ENCODE measurements at regions not wholly inside any gene's neighbourhood (a gene's known extent, or its start where the extent isn't known, plus 50 kb on each side); places are given as distances from the start of the nearest gene placed in this dataset.

DNA sequence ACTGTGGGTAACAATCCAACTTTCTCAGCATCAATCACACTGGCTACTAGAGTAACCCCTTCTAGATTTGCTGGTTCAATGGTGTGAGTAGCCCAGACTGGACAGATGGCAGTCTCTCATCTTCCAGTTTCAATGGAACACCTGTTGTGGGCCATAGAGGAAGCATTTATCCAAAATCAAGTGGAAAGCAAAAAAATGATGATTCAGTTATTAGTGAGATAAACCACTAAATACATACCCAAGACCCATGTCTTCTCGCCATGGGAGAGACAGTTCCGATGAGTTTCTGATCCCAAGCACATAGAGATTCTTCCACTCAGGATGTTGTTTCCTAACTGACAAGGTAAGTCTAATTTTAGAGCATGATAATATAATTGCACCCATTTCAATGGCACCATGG, 194.0 kb downstream of the IRS1 start:
- ChIA-PET POLR2A (no interaction called here), CTCF (no interaction called here)
- TF ChIP-seq, protein P1, sequence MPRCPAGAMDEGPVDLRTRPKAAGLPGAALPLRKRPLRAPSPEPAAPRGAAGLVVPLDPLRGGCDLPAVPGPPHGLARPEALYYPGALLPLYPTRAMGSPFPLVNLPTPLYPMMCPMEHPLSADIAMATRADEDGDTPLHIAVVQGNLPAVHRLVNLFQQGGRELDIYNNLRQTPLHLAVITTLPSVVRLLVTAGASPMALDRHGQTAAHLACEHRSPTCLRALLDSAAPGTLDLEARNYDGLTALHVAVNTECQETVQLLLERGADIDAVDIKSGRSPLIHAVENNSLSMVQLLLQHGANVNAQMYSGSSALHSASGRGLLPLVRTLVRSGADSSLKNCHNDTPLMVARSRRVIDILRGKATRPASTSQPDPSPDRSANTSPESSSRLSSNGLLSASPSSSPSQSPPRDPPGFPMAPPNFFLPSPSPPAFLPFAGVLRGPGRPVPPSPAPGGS (IDR thresholded peaks at IDR 0.05): no peak
- peak; percentile 30 for TF ChIP-seq MAFK (IDR thresholded peaks at IDR 0.05; ENCODE audit: partially characterized antibody)
- no peak for TF ChIP-seq ZC3H11A (IDR thresholded peaks at IDR 0.05)
- Histone ChIP-seq H3K4me3 (no peak overlapping the region), H3K9me3 (no peaks in the 10 kb centered on the region), H3K4me1 (no peaks in the 10 kb centered on the region), H3K4me2 (no peak overlapping the region), H3K27ac (no peak overlapping the region)
- ATAC-seq: no peak
- 89% methylated on average over 2 of the region's 2 CpGs for WGBS (ENCODE audit: missing lambda C conversion rate)
- no peak for FAIRE-seq
- no peak for DNase-seq (ENCODE audit: low read depth in 1 of 2, low spot score in 1 of 2)

GRCh38 chr2:226603606-226604005, 196.0 kb downstream of the IRS1 start:
- POLR2A ChIA-PET: no interaction called here
- no peak for TF ChIP-seq TFCP2L1 (CRISPR knock-in tag; IDR thresholded peaks at IDR 0.05)
- no peak for TF ChIP-seq ELK1 (IDR thresholded peaks at IDR 0.05; ENCODE audit: low read depth, low read length)
- TF ChIP-seq, protein P2, sequence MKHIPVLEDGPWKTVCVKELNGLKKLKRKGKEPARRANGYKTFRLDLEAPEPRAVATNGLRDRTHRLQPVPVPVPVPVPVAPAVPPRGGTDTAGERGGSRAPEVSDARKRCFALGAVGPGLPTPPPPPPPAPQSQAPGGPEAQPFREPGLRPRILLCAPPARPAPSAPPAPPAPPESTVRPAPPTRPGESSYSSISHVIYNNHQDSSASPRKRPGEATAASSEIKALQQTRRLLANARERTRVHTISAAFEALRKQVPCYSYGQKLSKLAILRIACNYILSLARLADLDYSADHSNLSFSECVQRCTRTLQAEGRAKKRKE (CRISPR knock-in tag; IDR thresholded peaks at IDR 0.05; ENCODE audit: low read depth): no peak
- DNase-seq (ENCODE audit: low read depth in 1 of 2, low spot score in 1 of 2) (no peak), FAIRE-seq (no peak), ATAC-seq (no peak)
- Histone ChIP-seq H3K4me3 (no peak overlapping the region), H3K9me3 (no peaks in the 10 kb centered on the region), H3K27ac (no peak overlapping the region), H3K4me1 (no peaks in the 10 kb centered on the region), H3K4me2 (no peak overlapping the region)
- CTCF ChIA-PET: interaction anchor here (1.0 kb wide), 1 partner anchor 12 kb away, joined by 3 read pairs; no protein-coding TSS in a partner anchor
- WGBS (ENCODE audit: missing lambda C conversion rate): 93% methylated on average over 1 of the region's 1 CpG

- WGBS (ENCODE audit: missing lambda C conversion rate): 76% methylated on average over 4 of the region's 4 CpGs
- POLR2A ChIA-PET: no interaction called here
- FAIRE-seq (no peak), ATAC-seq (no peak), DNase-seq (ENCODE audit: low read depth in 1 of 2, low spot score in 1 of 2) (no peak)
- CTCF ChIA-PET: interaction anchor here (0.6 to 1.0 kb wide), 3 partner anchors 46 to 1717 kb away, joined by 3 to 4 read pairs (median 3); no protein-coding TSS in a partner anchor
- Histone ChIP-seq H3K9me3 (no peaks in the 10 kb centered on the region), H3K27ac (no peak overlapping the region), H3K4me3 (no peak overlapping the region), H3K4me2 (no peak overlapping the region), H3K4me1 (no peaks in the 10 kb centered on the region)
- TF ChIP-seq, protein P3, sequence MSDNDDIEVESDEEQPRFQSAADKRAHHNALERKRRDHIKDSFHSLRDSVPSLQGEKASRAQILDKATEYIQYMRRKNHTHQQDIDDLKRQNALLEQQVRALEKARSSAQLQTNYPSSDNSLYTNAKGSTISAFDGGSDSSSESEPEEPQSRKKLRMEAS (IDR thresholded peaks at IDR 0.05): no peak
- TF ChIP-seq MAZ (IDR thresholded peaks at IDR 0.05; ENCODE audit: borderline replicate concordance, low read depth, low read length) (no peak), RARB (CRISPR knock-in tag; IDR thresholded peaks at IDR 0.05) (no peak), HOXB13 (CRISPR knock-in tag; IDR thresholded peaks at IDR 0.05; ENCODE audit: low read depth) (no peak), HOXB5 (CRISPR knock-in tag; IDR thresholded peaks at IDR 0.05) (no peak), ZNF302 (CRISPR knock-in tag; IDR thresholded peaks at IDR 0.05) (no peak), HEYL (CRISPR knock-in tag; IDR thresholded peaks at IDR 0.05) (no peak)
Measured at GRCh38 chr2:226601881-226602662, 197.5 kb downstream of the IRS1 start.

GRCh38 chr2:226600802-226601201, 198.8 kb downstream of the IRS1 start:
- TF ChIP-seq FOSB (CRISPR knock-in tag; IDR thresholded peaks at IDR 0.05) (no peak), EP300 (IDR thresholded peaks at IDR 0.05) (no peak), CBX2 (IDR thresholded peaks at IDR 0.05; ENCODE audit: borderline replicate concordance, low read depth) (no peak), RCOR1 (IDR thresholded peaks at IDR 0.05; ENCODE audit: low read depth, low read length) (no peak), POLR2AphosphoS2 (conservative IDR thresholded peaks at IDR 0.05; ENCODE audit: low read length) (no peak), FOXS1 (CRISPR knock-in tag; IDR thresholded peaks at IDR 0.05) (no peak), GATA3 (IDR thresholded peaks at IDR 0.05; ENCODE audit: borderline replicate concordance) (no peak), ESRRA (IDR thresholded peaks at IDR 0.05; ENCODE audit: borderline replicate concordance, low read length) (no peak), NFE2L2 (conservative IDR thresholded peaks at IDR 0.05; ENCODE audit: low read length) (no peak), ZC3H11A (IDR thresholded peaks at IDR 0.05) (no peak), ZNF302 (CRISPR knock-in tag; IDR thresholded peaks at IDR 0.05) (no peak)
- TF ChIP-seq, protein P4, sequence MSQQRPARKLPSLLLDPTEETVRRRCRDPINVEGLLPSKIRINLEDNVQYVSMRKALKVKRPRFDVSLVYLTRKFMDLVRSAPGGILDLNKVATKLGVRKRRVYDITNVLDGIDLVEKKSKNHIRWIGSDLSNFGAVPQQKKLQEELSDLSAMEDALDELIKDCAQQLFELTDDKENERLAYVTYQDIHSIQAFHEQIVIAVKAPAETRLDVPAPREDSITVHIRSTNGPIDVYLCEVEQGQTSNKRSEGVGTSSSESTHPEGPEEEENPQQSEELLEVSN (IDR thresholded peaks at IDR 0.05; ENCODE audit: borderline replicate concordance, low read depth): no peak
- TF ChIP-seq, protein P3 (IDR thresholded peaks at IDR 0.05): no peak
- Histone ChIP-seq H3K4me1 (no peaks in the 10 kb centered on the region), H3K27ac (no peak overlapping the region), H3K9me3 (no peaks in the 10 kb centered on the region), H3K4me3 (no peak overlapping the region), H3K4me2 (no peak overlapping the region)
- FAIRE-seq: no peak
- ChIA-PET CTCF (no interaction called here), POLR2A (no interaction called here)
- ATAC-seq: no peak
- DNase-seq (ENCODE audit: low read depth in 1 of 2, low spot score in 1 of 2): no peak
- 88% methylated on average over 5 of the region's 5 CpGs for WGBS (ENCODE audit: missing lambda C conversion rate)

Measured in A549 (cell line).